NCI-H2029 (cell line): ENCODE measurements at regions not wholly inside any gene's neighbourhood (a gene's known extent, or its start where the extent isn't known, plus 50 kb on each side); places are given as distances from the start of the nearest gene placed in this dataset.

Experiments used
- DNase-seq: peaks from one replicate; lab custom pipeline; 2025; lab: John Stamatoyannopoulos, UW

GRCh38 chr12:58980768-58981167 is 60.5 kb upstream of the LRIG3 start:
- DNase-seq, result no peak

- no peak for DNase-seq
These were observed 58.4 kb upstream of the LRIG3 start for GRCh38 chr12:58978717-58979116.

GRCh38 chr12:58977476-58977875 is 57.2 kb upstream of the LRIG3 start:
- DNase-seq, result no peak

DNA sequence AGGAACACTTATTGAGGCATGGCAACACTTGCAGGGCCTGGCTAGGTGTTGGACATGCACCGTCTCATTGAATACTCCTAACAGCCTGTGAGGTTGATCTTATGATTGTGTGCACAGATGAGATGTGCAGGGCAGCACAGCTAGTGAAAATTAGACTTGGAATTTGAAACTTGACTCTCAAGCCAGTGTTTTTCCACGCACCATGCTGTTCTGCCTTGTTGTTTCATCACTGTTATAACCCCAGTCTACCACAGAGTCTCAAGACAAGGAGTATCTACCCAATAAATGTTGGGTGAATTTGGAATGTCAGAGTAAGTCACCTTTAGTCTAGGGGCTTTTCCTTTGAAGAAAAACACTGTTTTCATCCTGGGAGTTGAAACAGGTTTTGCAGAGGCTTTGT is 55.8 kb upstream of the LRIG3 start:
- DNase-seq, result no peak
